Heart left ventricle (tissue), 16 donors: ENCODE measurements at regions not wholly inside any gene's neighbourhood (a gene's known extent, or its start where the extent isn't known, plus 50 kb on each side); places are given as distances from the start of the nearest gene placed in this dataset.

Experiments
- ATAC-seq, 4 donors: fragments of 200-7000 bp; cut with Tn5 transposase; one replicate each; pipeline ENCODE4 v1.9.1; 2020 to 2022; ENCODE audit warnings: moderate library complexity in 4 of 4, mild to moderate bottlenecking in 3 of 4, moderate number of reproducible peaks in 1 of 4
- DNase-seq, 5 donors: peaks; one replicate each; pipeline ENCODE4 v3.0.0-alpha.2; 2020
- H3K27ac ChIP-seq, 12 donors: fragments of 200-600 bp; sonication (generic) in 4 of 12; one replicate each; pipeline versions ENCODE4 v1.5.0 to v1.8.0; 2016 to 2022; ENCODE audit warnings: mild to moderate bottlenecking in 2 of 12
- H3K27me3 ChIP-seq, 9 donors: fragments of 200-600 bp; sonication (generic) in 2 of 9; one replicate each; pipeline versions ENCODE4 v1.5.1 to v1.8.0; 2016 to 2022; ENCODE audit warnings: mild to moderate bottlenecking in 3 of 9
- H3K36me3 ChIP-seq, 9 donors: fragments of 200-600 bp; sonication (generic) in 2 of 9; one replicate each; pipeline versions ENCODE4 v1.5.0 to v1.8.0; 2018 to 2022; ENCODE audit warnings: mild to moderate bottlenecking in 2 of 9
- H3K4me1 ChIP-seq, 12 donors: fragments of 200-600 bp; sonication (generic) in 4 of 12; one replicate each; pipeline versions ENCODE4 v1.5.0 to v1.8.0; 2016 to 2022; ENCODE audit warnings: mild to moderate bottlenecking in 3 of 12
- H3K4me3 ChIP-seq, 12 donors: fragments of 200-600 bp; sonication (generic) in 4 of 12; one replicate each; pipeline versions ENCODE4 v1.5.0 to v1.8.0; 2017 to 2022; ENCODE audit warnings: mild to moderate bottlenecking in 9 of 12, moderate library complexity in 4 of 12
- H3K9me3 ChIP-seq, 12 donors: fragments of 200-600 bp; sonication (generic) in 4 of 12; one replicate each; pipeline versions ENCODE4 v1.5.0 to v1.8.0; 2016 to 2022; ENCODE audit warnings: mild to moderate bottlenecking in 1 of 12
- POLR2A ChIP-seq, 2 donors: fragments of 450-650 bp; IDR thresholded peaks; one replicate each; pipeline ENCODE4 v1.6.1; 2017; ENCODE audit warnings: antibody characterized with exemption in 2 of 2, mild to moderate bottlenecking in 2 of 2, moderate library complexity in 2 of 2
- WGBS, 4 donors: extraction: QIAGEN DNeasy Blood & Tissue Kit in 2 of 4; methylation state at CpG; one replicate each; pipeline versions ENCODE4 v1.1.5 to v1.1.7; 2013 to 2018; 5-methylcytosine and 5-hydroxymethylcytosine counted together
- intact Hi-C, 10 donors: fragments of 100-400 bp; cut with DNase I; formaldehyde crosslinking; loops; one replicate each; pipeline versions ENCODE4 v1.11.1 to v1.14.2; 2022
- TF ChIP-seq, protein P1 (sequence below), 12 donors: fragments of 200-600 bp; sonication (generic) in 4 of 12; IDR thresholded peaks; one replicate each; pipeline versions ENCODE4 v1.5.0 to v1.8.0; 2018 to 2022; ENCODE audit warnings: antibody characterized with exemption in 12 of 12, mild to moderate bottlenecking in 5 of 12
- donor health status: ischemic (EF 13 %, LVEDD 7.1; RV severe dilation, severe dysfunction).
- donor health status: healthy with polysubstance abuse.
- donor health status: DM: no; HTN: yes; CAD: no.
- donor health status: DM: no; HTN: no; CAD: no.
- donor health status: ischemic (EF 25% LVEDD 6.9; RV normal size, moderate dysfunction).
- donor health status: ischemic (EF 25% LVEDD 5.7; RV mildly dilated, moderate dysfunction).
- donor health status: healthy.
- donor health status: DM: yes; HTN: yes; CAD: no.
- donor health status: ischemic (EF 35%, LVEDD 5.7; RV mildly dilated, moderate dysfunction).
- donor health status: nonischemic (EF 11% LVEDD 7.7; RV severe dilation, severe dysfunction).
- donor health status: DM: yes; HTN: yes; CAD: no.
- donor health status: PGD.
- donor health status: ischemic (EF 29% LVEDD 5.4; RV normal size, mild dysfunction).
- donor health status: nonischemic (EF 23%, LVEDD 6.1; RV moderate dilation, normal function).

- ATAC-seq (no peak), DNase-seq (no peak)
- H3K27me3 ChIP-seq = no peaks in the 10 kb centered on the region
- intact Hi-C loops = no loop called here
- H3K9me3 ChIP-seq = peaks cover 0 to 27% (median 8%) of the 10 kb centered on the region in 12 donors
- no peak overlapping the region for H3K4me3 ChIP-seq
- no peaks in the 10 kb centered on the region for H3K4me1 ChIP-seq
- no peaks in the 10 kb centered on the region for H3K36me3 ChIP-seq
- H3K27ac ChIP-seq = no peak overlapping the region
- TF ChIP-seq, protein P1, sequence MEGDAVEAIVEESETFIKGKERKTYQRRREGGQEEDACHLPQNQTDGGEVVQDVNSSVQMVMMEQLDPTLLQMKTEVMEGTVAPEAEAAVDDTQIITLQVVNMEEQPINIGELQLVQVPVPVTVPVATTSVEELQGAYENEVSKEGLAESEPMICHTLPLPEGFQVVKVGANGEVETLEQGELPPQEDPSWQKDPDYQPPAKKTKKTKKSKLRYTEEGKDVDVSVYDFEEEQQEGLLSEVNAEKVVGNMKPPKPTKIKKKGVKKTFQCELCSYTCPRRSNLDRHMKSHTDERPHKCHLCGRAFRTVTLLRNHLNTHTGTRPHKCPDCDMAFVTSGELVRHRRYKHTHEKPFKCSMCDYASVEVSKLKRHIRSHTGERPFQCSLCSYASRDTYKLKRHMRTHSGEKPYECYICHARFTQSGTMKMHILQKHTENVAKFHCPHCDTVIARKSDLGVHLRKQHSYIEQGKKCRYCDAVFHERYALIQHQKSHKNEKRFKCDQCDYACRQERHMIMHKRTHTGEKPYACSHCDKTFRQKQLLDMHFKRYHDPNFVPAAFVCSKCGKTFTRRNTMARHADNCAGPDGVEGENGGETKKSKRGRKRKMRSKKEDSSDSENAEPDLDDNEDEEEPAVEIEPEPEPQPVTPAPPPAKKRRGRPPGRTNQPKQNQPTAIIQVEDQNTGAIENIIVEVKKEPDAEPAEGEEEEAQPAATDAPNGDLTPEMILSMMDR (IDR thresholded peaks at IDR 0.05) = no peak
- no peak for TF ChIP-seq POLR2A (IDR thresholded peaks at IDR 0.05)
- 40 to 69% (median 54%) methylated on average over 1 of the region's 1 CpG for WGBS, 4 donors
These were observed 112.8 kb upstream of the CDH12 start for GRCh38 chr5:22965960-22966359.

DNA sequence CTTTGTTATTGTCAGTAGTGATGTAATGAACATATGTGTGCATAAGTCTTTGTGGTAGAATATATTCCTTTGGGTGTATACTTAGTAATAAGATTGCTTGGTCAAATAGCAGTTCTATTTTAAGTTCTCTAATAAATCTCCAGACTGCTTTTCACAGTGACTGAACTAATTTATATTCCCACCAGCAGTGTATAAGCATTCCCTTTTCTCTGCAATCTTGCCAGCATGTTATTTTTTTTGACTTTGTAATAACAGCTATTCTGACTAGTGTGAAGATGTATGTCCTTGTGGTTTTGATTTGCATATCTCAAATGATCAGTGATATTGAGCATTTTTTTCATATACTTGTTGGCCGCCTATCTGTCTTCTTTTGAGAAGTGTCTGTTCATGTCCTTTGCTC is 111.5 kb upstream of the CDH12 start:
- no peak for TF ChIP-seq POLR2A (IDR thresholded peaks at IDR 0.05)
- H3K9me3 ChIP-seq = peaks cover 0 to 26% (median 8%) of the 10 kb centered on the region in 12 donors
- 86 to 92% (median 91%) methylated on average over 1 of the region's 1 CpG for WGBS, 4 donors
- ATAC-seq (no peak), DNase-seq (no peak)
- no peak overlapping the region for H3K27ac ChIP-seq
- H3K27me3 ChIP-seq = no peaks in the 10 kb centered on the region
- H3K36me3 ChIP-seq = no peaks in the 10 kb centered on the region
- intact Hi-C loops = no loop called here
- H3K4me1 ChIP-seq = no peaks in the 10 kb centered on the region
- no peak overlapping the region for H3K4me3 ChIP-seq

DNA sequence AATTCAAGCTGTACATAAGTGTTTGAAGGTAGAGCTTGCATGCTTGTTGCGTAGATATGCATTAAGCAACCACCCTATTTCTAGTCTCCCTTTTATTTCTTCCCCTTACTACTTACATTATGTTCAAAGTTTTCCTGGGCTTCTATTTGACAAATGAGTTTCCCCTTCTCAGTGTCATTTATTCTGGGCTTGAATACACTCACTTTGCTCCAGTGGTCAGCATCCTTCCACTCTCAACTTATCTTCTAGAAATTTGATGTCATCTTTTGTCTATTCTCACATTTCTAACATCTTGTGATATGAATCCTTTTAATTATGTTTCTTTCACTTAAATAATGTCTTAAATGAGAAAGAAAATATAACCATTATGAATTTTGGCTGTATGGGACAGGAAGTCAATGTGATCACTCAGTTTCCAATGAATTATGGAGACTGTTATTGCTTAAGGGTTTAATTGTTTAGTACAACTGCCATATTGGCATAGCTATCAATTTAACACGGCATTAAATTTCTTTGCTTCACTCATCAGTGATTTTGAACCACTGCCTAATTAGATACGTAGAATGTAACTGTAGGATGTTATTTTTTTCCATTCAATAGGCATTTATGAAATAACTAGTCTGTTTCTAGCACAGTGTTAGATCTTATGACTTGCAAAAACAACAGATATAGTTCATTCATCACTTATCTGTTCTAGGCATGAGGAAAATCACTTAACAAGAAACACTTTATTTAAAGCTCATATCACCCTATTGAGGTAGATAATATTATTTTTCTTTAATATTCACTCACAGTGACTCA is 105.5 kb upstream of the CDH12 start:
- ATAC-seq (no peak), DNase-seq (no peak)
- intact Hi-C loops = no loop called here
- Histone ChIP-seq H3K4me1 (no peaks in the 10 kb centered on the region), H3K36me3 (no peaks in the 10 kb centered on the region), H3K4me3 (no peak overlapping the region), H3K9me3 (no peaks in the 10 kb centered on the region), H3K27ac (no peak overlapping the region), H3K27me3 (no peaks in the 10 kb centered on the region)
- TF ChIP-seq, protein P1 (IDR thresholded peaks at IDR 0.05) = no peak
- TF ChIP-seq POLR2A (IDR thresholded peaks at IDR 0.05) = no peak
- WGBS, 4 donors = 72 to 82% (median 76%) methylated on average over 3 of the region's 3 CpGs

GRCh38 chr5:22947921-22948320 is 94.8 kb upstream of the CDH12 start:
- Histone ChIP-seq H3K27ac (no peak overlapping the region), H3K4me3 (no peak overlapping the region), H3K4me1 (no peaks in the 10 kb centered on the region), H3K27me3 (no peaks in the 10 kb centered on the region), H3K36me3 (no peaks in the 10 kb centered on the region), H3K9me3 (no peaks in the 10 kb centered on the region)
- DNase-seq (no peak), ATAC-seq (no peak)
- no peak for TF ChIP-seq POLR2A (IDR thresholded peaks at IDR 0.05)
- TF ChIP-seq, protein P1 (IDR thresholded peaks at IDR 0.05) = no peak
- whole genome bisulfite sequencing, 4 donors = 65 to 75% (median 70%) methylated on average over 1 of the region's 1 CpG
- intact Hi-C loops = no loop called here

DNA sequence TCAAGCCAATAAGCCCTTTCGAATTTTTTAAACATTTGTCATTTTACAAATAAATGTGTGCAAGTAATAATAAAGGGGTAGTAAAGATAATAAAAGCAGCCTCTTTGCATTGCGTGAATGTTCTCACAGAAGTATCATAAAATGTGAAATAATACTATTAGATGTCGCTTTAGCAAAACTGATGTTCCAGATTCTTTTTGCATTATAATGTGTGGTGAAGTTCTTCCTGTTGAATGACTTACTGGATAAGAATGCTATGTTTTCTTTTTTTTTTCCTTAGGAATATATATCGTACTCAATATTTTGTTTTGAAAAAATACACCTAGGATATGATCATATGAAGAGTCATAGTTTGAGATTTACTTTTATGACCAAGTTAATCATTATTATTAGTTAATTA is 85.2 kb upstream of the CDH12 start:
- 79 to 83% (median 81%) methylated on average over 4 of the region's 4 CpGs for WGBS, 4 donors
- peaks cover 0 to 7% (median 0%) of the 10 kb centered on the region in 12 donors for H3K9me3 ChIP-seq
- DNase-seq (no peak), ATAC-seq (no peak)
- intact Hi-C loops = no loop called here
- no peaks in the 10 kb centered on the region for H3K4me1 ChIP-seq
- no peak overlapping the region for H3K27ac ChIP-seq
- no peak overlapping the region for H3K4me3 ChIP-seq
- TF ChIP-seq, protein P1 (IDR thresholded peaks at IDR 0.05) = no peak
- no peak for TF ChIP-seq POLR2A (IDR thresholded peaks at IDR 0.05)
- no peaks in the 10 kb centered on the region for H3K36me3 ChIP-seq
- no peaks in the 10 kb centered on the region for H3K27me3 ChIP-seq
